ENCODE measurements at regions not wholly inside any gene's neighbourhood (a gene's known extent, or its start where the extent isn't known, plus 50 kb on each side); places are given as distances from the start of the nearest gene placed in this dataset.

- DNase-seq: no peak
Observed at GRCh38 chr2:221142341-221142740, 429.8 kb downstream of the EPHA4 start.

GRCh38 chr2:221143231-221143630 is 428.9 kb downstream of the EPHA4 start:
- no peak for DNase-seq

GRCh38 chr2:221144909-221145308 is 427.2 kb downstream of the EPHA4 start:
- DNase-seq: no peak

- no peak for DNase-seq
Observed at GRCh38 chr2:221145396-221145795, 426.7 kb downstream of the EPHA4 start.

- no peak for DNase-seq
Observed at GRCh38 chr2:221153226-221153625, 418.9 kb downstream of the EPHA4 start.

GRCh38 chr2:221154176-221154575 is 417.9 kb downstream of the EPHA4 start:
- no peak for DNase-seq

GRCh38 chr2:221156062-221156734 is 415.9 kb downstream of the EPHA4 start:
- DNase-seq: peak; percentile 60

- DNase-seq: no peak
Observed at GRCh38 chr2:221161186-221161585, 410.9 kb downstream of the EPHA4 start.

GRCh38 chr2:221166292-221166691 is 405.8 kb downstream of the EPHA4 start:
- DNase-seq: no peak

- DNase-seq: no peak
Observed at GRCh38 chr2:221167561-221167960, 404.5 kb downstream of the EPHA4 start.

GRCh38 chr2:221169724-221170123 is 402.4 kb downstream of the EPHA4 start:
- DNase-seq: no peak

- no peak for DNase-seq
Observed at GRCh38 chr2:221170548-221170947, 401.6 kb downstream of the EPHA4 start.

GRCh38 chr2:221176667-221177066 is 395.4 kb downstream of the EPHA4 start:
- DNase-seq: no peak

- DNase-seq: no peak
Observed at GRCh38 chr2:221178139-221178538, 394.0 kb downstream of the EPHA4 start.

- no peak for DNase-seq
Observed at GRCh38 chr2:221186873-221187272, 385.2 kb downstream of the EPHA4 start.

GRCh38 chr2:221189431-221190067 is 382.6 kb downstream of the EPHA4 start:
- no peak for DNase-seq

- no peak for DNase-seq
Observed at GRCh38 chr2:221195829-221196228, 376.3 kb downstream of the EPHA4 start.

GRCh38 chr2:221197225-221197856 is 374.8 kb downstream of the EPHA4 start:
- no peak for DNase-seq

- DNase-seq: no peak
Observed at GRCh38 chr2:221198309-221198708, 373.8 kb downstream of the EPHA4 start.

- DNase-seq: peak; percentile 32
Observed at GRCh38 chr2:221200184-221200839, 371.8 kb downstream of the EPHA4 start.

GRCh38 chr2:221202431-221202830 is 369.7 kb downstream of the EPHA4 start:
- no peak for DNase-seq

- peak; percentile 62 for DNase-seq
Observed at GRCh38 chr2:221203125-221203524, 369.0 kb downstream of the EPHA4 start.

- DNase-seq: peak; percentile 63
Observed at GRCh38 chr2:221203856-221204255, 368.2 kb downstream of the EPHA4 start.

- DNase-seq: peak; percentile 55
Observed at GRCh38 chr2:221204699-221205098, 367.4 kb downstream of the EPHA4 start.
